NCI-H2227 (cell line): ENCODE measurements at regions not wholly inside any gene's neighbourhood (a gene's known extent, or its start where the extent isn't known, plus 50 kb on each side); places are given as distances from the start of the nearest gene placed in this dataset.

Experiments
- DNase-seq: peaks from one replicate; lab custom pipeline; 2025; ENCODE audit not compliant: unreplicated experiment; lab: John Stamatoyannopoulos, UW

DNA sequence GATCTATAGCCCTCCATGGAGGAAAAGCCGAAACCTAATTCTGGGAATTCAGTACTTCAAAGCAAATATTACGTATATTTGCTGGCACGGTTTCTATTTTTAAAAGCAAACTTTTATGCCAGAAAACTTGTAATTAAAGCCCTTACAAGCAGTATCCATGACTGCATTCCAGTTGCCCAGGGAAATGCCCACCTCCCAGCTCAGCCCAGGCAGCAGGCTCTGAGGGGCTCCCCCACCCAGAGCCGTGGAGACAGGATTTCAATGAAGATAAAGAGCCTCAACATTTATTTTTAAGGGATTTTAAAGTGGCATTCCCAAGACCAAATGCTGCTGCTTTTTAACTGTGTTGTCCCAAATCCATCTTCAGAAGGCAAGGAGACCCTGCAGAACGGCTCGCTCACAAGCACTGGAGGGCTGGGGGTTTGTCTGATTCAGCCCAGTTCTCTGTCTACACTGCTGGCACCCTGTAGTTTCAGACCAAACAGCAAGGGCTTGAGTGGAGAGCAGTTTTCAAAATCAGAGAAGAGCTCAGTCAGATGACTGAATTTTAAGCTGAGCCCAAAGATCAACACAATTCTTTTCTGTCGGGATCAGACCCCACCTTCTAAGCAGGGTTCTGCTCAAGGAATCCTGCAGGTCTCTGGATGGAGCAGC is 105.1 kb downstream of the KCNF1 start:
- no peak for DNase-seq

DNA sequence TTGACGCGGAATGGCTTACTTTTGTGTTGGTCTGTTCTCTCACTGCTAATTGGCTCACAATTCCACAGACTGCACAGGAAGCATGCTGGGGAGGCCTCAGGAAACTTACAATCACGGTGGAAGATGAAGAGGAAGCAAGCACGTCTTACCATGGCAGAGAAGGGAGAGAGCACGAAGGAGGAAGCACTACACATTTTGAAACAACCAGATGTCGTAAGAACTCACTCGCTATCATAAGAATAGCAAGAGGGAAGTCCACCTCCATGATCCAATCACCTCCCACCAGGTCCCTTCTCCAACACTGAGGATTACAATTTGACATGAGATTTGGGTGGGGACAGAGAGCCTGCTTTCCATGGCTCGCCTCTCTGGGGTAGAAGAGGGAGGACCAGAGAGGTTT is 106.2 kb downstream of the KCNF1 start:
- DNase-seq, result no peak

DNA sequence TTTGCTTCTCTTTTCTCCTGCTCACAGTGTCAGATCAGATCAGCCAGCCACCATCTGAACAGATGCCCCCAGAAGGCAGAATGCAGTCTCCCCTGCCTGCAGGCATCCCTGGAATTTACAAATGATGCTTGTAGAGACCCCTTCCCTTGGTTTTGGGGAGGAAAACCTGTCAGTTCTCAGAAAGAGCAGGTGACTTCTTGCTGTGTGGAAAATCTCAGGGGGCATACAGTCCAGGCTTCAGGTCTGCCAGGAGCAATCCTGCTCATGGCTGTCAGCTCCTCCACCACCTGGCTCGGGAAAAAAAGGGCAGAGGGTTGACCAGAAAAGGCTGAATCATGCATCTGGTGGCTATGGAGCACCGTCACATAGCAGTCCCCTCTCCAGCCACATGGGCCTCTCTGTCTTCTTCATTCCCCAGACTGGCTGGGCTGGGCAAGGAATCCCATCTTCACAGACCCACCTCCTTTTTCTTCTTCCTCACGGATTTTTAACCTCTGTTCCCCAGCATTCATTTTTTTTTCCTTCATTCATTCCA is 107.0 kb downstream of the KCNF1 start:
- DNase-seq, result no peak

DNA sequence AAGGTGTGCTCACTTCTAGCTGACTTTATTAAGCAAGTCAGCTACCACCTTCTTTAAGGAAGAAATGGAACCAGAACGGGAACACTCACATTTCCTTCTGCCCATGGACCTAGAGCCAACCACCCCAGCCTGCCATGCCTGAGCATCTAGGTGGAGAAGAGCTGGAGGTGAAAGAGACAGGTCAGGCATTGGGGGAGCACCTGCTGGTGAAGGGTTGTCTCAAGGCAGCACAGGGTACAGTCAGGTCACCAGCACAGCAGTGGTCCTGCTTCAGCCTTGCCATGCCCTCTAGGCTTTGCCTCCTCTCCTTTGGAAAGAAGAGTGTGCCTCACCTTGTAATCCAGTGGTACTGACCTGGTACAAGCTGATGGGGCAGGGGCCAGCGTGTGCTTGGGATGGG is 107.9 kb downstream of the KCNF1 start:
- no peak for DNase-seq

DNA sequence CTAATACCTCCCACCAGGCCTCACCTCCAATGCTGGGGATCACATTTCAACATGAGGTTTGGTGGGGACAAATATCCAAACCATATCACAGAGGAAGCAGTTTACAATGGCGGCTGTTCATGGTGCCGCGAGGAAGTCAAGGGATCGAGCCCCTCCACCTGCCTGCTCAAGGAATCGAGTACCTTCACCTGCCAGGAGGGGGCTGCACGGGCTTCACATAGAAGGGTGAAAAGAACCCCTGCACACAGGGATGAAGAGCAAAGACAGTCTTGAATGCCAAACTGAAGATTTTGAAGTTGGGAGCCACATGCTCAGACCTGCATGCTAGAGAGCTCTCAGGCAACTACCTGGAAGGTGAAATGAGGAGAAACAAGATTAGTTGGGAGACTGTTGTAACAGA is 110.3 kb downstream of the KCNF1 start:
- DNase-seq, result no peak

DNA sequence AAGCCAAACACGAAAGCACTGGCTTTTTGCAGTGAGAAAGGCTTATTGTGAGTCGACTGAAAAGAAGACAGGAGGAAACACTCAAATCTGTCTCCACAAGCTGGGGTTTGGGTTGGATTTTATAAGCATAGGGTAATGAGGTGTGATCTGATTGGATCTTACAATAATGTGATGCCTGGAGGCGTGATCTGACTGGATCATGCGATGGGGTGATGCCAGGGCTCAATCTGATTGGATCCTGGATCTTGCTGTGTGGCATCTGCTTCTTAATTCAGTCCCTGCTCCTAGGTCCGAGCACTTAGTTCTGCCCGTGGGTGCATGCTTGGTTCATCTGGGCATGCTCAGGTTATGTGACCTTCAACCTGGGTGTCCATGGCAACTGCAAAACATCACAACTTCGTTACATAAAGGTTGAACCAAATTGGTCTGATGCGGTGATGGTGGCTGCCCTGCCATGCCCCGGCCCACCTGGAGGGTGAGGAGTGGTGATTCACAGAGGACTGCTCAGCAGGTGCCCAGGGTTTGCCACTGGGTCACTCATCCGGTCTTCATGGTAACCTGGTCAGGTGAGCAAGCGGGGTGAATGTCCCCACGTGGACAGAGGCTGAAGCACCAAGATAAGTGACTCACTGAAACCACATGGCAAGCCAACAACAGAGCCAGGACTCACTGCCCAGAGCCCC is 111.0 kb downstream of the KCNF1 start:
- DNase-seq, result no peak

DNA sequence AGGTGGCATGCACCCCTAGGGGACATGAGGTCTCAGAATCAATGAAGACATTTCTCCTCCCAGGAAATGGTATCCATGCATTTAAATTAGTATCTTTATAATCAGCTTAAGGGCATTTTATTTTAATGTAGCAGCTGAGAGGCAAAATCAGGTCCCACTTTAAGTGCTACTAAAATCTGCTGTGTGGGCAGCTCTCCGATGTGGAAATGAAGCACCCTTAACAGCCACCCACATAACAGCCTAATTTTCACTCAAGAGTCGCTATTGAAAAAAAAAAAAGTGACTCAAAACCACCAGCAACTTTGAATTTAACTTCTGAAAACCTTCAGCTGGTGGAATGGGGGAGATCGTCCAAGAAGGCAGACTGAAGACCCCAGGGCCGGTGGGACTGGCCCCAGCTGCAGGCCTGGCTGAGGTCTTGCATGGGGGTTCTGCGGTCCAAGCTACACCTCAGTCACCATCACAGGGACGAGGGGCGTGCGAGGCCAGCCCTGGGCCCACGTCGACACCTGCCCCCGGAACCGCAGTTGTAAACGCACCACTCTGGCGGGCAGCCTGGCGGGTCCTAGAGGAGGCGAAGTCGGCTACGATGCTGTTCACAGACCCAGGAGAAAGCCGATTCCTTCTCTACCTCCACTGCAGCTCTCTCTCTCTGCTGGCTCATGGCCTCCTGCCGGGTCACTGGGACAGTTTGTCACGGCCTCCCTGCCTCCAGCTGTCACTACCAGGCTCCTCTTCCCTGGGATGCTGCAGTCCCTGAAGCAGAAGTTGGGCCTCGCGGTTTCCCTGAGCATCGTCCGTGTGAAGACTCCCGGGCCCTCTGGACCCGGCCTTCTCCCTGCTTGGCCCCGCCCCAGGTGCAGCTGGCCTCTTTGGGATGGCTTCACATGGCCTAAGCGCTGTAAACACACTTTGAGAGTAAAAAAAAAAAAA is 111.9 kb downstream of the KCNF1 start:
- DNase-seq, result no peak

DNA sequence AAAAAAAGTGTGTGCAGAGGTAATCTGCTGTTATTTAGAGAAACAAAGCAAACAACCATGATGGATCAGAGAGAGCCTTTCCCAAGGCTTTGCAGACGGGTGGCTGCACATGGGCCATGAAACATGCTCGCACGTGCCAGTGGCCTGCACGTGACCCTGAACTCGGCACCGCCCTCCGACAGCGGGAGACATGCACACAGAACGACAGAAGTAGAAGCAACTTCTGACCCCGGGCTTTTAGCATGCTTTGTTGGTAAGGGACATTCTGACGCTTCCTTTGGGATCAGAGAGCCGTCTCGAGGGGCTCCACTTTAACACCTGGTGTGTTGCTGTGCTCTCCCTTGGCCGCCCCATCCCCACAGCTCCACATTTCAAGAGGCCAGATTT is 112.5 kb downstream of the KCNF1 start:
- no peak for DNase-seq

DNA sequence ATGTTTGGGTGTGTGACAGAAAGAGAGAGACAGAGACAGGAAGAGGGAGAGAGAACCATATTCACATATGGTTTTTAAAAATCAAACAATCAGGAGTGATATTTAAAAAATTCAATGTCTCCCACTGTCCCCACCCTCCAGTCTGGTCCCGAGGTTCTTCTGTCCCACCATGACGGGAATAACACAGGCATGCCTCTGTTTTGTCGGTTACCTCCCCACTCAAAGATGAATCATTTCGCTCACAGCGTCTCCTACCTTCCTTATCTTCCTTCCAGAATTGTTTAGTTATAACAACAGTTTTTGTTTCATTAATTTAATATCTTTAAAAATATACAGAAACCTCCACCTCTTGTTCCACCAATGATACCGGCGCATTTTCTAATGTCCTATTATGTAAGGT is 113.0 kb downstream of the KCNF1 start:
- no peak for DNase-seq

DNA sequence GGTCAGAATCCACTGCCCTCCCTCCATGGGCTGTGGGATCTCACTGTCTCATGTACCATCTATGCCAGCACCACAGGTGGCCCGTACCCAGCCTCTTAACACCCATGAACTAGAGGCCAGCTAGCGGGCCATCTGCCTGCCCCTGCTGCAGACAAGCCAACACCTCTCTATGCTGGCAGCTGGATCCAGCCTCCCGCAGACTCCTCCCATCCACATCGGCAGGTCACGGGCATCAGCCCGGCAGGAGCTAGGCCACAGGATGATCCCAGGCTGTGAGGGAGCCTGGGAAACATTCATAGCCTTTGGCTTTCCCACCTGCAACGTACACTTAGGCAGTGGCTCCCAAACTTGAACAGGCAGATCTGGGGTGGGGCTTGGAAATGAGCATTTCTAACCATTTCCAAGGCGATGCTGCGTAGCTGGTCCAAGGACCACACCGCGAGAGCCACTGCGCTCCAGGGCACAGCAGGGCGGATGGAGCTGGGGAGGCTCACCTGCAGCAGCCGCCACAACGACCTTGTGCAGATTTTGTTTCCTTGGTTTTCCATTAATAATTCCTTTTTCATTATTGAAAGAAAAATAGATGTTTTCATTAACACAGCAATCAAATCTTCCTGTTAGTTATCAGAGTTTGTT is 114.7 kb downstream of the KCNF1 start:
- DNase-seq, result no peak

DNA sequence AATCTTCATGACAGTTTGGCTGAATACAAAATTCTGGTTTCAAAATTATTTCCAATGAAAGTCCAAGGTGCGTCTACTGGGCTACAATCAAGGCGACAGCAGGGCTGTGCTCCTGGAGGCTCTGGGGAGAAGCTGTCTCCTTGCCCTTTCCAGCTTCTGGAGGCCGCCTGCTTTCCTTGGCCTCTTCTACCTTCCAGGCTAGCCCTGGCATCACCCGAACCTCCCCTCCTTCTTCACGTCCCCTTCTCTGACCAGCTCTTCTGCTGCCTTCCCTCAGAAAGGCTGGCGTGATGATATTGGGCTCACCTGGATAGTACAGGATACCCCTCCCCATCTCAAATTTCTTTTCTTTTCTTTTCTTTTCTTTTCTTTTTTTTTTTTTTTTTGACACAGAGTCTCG is 115.5 kb downstream of the KCNF1 start:
- no peak for DNase-seq

DNA sequence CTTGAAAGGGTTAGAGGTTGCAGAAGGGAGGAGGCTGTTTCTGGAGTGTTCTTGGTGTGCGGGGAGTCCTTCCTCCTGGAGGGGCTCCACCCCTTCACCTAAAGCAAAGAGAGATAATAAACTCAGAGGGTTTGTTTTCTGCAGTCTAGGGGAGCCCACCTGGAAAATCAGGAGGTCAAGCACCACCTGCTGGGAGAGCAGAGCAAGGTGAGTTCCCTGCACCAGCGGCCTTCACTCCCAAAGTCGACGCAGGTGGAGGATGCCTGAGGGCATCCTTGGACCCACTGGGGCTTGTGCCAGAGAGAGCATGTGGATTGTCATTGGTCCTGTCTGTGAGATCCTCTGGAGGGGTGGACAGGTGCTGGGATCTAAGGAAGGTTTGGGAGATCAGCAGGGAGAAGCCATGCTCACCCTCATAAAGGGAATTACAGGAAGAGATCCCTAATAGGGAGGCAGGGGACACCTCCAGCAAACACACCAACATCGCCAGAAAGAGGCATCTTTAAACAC is 116.7 kb downstream of the KCNF1 start:
- no peak for DNase-seq

DNA sequence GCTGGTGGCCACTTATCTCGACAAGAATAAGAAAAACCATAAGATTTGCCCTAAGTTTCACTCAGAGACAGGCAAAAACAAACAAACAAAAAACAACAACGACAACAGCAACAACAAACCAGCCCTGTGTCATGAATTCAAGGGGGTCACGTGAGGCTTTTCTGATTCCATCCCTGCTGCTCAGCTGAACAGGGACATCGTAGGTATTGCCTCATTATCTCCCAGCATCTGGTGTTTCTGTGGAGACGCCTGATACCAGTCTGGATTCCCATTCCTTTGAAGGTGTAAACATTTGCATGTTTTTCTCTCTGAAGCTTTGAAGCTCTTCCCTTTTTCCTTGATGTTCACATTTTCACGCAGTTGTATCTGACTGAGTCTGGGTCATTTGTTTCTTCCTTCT is 117.4 kb downstream of the KCNF1 start:
- no peak for DNase-seq

DNA sequence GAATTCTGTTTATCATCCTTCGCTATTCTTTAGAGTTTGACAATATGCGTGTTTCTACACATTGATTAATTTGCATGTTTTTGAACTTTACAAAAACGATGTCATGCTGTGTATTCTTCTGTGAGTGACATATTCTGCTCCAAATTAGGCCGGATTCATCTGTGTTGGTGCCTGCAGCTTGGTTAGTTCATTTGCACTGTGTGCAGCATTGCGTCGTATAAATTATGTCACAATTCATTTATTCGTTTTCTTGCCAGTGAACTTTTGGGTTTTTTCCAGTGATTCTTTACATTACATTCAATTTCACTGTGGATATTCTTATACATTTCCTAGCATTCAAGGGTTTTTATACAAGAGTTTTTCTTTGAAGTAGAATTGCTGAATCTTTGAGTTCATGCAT is 118.3 kb downstream of the KCNF1 start:
- DNase-seq, result no peak

DNA sequence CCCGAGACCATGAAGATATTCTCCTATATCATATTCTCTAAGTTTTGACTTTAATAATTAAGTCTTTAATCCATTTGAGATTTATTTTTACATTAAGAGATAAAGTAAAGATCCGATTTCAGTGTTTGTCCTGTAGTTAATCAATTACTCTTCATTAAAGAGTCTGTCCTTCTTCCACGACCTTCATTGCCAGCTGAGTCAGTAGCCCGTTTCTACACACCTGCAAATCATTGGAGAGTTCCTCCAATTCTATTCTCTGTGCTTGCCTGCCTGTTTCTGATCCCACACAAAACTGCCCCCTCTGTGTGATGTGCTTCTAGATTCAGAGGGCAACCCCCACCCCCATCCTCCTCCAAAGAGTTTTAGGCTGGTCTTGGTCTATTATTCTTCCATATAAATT is 119.2 kb downstream of the KCNF1 start:
- DNase-seq, result no peak

DNA sequence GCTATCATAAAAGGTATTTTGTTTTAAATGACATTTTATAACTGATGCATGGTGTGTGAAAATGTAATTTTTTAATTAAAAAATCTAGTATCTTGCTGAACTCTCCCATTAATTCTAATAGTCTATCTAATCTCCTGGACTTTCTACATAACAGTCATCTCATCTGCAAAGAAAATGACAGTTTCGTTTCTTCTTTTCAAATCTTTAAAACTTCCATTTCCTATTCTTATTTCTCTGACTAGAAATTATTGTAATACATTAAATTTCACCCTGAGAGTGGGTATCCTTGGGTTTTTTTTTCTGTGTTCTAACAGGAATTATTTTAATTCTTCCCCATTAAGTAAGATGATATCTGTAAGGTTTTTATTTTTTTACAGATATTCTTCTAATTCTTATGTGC is 120.1 kb downstream of the KCNF1 start:
- DNase-seq, result no peak

DNA sequence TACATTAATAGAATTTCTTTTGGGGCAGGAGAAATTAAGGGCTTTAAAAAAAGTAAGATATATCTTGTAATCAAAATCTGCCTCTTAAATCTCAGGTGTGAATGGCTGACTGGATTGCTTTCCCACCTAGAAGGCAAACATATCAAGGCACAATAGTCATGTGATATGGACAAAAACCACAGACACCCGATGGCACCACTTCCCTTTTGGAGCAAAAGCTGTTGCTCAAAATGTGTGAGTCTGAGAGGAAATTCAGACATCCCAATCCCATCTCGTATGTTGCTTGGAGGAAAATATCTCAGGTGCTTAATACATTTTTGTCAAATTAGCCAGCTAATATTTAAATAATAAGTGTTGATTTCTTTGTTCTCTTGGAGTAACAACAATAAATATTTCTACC is 120.7 kb downstream of the KCNF1 start:
- DNase-seq, result no peak

DNA sequence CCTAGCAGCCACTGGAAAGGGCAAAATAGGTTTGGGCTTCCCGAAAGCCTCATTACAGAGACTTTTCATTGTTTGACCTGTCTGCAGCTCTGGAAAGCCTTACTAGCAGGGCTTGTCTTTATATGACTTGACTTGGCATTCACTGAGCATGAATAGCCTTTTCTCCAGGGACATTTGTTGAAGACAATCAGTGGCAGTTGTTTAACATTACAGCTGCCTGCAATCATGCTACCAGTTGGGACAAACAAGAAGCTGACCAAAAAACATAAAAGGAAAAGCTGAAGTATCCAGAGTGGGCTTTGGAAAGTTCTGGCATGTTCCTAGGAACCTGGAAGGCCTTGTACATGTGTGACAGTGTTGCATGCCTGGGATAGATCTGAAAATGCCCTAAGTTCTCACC is 121.4 kb downstream of the KCNF1 start:
- no peak for DNase-seq

DNA sequence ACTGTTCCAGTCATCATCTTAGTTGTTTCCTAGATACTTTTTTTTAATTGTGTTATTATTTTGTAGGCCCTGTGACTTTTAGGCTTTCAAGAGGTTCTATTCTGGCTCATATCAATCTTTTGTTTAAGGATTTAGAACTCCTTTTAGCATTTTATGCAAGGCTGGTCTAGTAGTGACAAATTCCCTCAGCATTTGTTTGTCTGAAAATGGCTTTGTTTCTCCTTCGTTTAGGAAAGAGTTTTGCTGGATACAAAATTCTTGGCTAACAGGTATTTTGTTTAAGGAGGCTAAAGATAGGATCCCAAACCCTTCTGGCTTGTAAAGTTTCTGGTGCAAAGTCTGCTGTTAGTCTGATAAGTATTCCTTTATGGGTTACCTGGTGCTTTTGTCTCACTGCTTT is 116.6 kb upstream of the SLC66A3 start:
- DNase-seq, result no peak

DNA sequence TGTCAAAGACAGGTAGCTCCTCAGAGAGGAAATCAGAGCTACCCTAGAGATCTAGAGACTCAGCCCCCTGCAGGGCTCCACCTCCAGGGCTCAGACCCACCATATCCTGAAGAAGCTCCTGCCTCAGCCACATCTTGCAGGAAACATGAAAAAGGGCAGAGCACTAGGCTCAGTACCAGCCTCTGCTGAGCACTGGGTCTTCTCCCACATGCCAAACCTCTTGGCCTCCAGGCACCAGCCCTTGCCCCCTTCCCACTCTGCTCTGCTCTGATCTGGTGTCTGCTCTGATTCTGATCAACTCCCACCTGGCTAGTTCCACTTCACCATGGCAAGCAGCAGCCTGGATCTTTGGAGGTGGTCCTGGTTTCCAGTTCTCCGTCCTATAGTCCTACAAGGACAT is 114.3 kb upstream of the SLC66A3 start:
- DNase-seq, result no peak

DNA sequence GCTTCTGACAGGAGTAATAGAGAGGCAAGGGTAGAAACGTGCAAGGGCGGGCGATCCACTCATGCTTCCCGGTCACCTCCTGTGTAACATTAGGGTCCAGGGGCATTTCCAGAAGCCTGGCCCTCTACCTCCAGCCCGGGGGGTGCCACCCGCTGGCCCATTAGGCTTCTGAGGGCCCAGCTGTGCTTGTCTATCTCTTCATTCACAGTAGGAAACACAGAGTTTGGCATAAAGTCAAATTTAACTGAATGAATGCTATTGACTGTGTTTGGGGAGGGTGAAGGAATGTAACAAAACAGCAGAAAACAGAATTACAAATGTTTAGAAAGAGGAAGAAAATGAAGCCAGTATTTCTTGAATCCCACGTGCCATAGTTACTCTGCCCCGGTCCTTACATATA is 112.4 kb upstream of the SLC66A3 start:
- no peak for DNase-seq
